ENCODE measurements at regions not wholly inside any gene's neighbourhood (a gene's known extent, or its start where the extent isn't known, plus 50 kb on each side); places are given as distances from the start of the nearest gene placed in this dataset.

GRCh38 chr12:125259178-125259867 is 194.1 kb downstream of the AACS start:
- Histone ChIP-seq H3K36me3 (ENCODE audit: control insufficient read depth, insufficient read depth, low read length) (no peaks in the 10 kb centered on the region), H3K4me3 (ENCODE audit: low read depth, low read length) (no peak overlapping the region), H3K27me3 (ENCODE audit: control insufficient read depth, insufficient read depth, low read length) (no peaks in the 10 kb centered on the region)
- DNase-seq (ENCODE audit: low read depth), result no peak
- TF ChIP-seq, protein P1, sequence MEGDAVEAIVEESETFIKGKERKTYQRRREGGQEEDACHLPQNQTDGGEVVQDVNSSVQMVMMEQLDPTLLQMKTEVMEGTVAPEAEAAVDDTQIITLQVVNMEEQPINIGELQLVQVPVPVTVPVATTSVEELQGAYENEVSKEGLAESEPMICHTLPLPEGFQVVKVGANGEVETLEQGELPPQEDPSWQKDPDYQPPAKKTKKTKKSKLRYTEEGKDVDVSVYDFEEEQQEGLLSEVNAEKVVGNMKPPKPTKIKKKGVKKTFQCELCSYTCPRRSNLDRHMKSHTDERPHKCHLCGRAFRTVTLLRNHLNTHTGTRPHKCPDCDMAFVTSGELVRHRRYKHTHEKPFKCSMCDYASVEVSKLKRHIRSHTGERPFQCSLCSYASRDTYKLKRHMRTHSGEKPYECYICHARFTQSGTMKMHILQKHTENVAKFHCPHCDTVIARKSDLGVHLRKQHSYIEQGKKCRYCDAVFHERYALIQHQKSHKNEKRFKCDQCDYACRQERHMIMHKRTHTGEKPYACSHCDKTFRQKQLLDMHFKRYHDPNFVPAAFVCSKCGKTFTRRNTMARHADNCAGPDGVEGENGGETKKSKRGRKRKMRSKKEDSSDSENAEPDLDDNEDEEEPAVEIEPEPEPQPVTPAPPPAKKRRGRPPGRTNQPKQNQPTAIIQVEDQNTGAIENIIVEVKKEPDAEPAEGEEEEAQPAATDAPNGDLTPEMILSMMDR (IDR thresholded peaks at IDR 0.05; ENCODE audit: insufficient read depth, low read length, poor library complexity, severe bottlenecking), result no peak

DNA sequence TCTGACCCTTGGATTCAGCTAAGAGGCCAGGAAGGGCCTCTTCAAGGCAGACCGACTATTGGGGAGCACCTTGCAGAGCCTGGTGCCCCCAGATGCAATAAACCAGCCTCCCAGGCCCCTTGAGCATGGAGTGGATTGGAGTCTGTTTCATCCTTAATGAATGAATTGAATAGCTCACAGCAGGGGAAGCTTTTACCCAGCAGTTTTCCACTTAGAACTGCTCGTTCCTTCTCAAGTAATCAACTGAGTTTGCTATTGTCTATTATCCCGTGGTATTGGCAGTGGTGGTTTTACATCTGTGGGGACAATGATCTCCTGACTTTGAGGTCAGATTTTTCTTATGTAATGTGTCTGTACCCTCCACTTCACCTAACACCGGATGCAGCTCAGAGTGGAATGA is 197.6 kb downstream of the AACS start:
- Histone ChIP-seq H3K4me3 (ENCODE audit: low read depth, low read length) (no peak overlapping the region), H3K36me3 (ENCODE audit: control insufficient read depth, insufficient read depth, low read length) (no peaks in the 10 kb centered on the region), H3K27me3 (ENCODE audit: control insufficient read depth, insufficient read depth, low read length) (no peaks in the 10 kb centered on the region)
- TF ChIP-seq, protein P1 (IDR thresholded peaks at IDR 0.05; ENCODE audit: insufficient read depth, low read length, poor library complexity, severe bottlenecking), result no peak
- no peak for DNase-seq (ENCODE audit: low read depth)

DNA sequence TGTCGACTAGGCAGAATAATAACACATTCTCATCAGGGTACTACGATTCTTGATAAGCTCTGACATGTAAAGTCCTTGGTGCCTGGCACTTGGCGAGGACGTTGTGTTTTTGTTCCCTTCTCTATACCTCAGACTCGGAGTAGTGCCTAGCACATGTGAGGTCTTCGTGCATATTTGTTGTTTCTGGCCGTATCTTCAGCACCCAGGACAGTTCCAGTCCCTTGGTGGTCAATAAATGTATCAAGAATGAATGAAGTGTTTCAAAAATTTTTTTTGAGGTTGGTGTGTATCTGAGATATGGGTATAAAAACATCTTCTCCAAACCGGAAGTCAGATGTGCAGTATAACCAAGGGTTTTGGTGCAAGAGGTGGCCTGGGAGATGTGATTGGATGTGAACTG is 198.2 kb downstream of the AACS start:
- TF ChIP-seq, protein P1 (IDR thresholded peaks at IDR 0.05; ENCODE audit: insufficient read depth, low read length, poor library complexity, severe bottlenecking), result no peak
- Histone ChIP-seq H3K36me3 (ENCODE audit: control insufficient read depth, insufficient read depth, low read length) (no peaks in the 10 kb centered on the region), H3K4me3 (ENCODE audit: low read depth, low read length) (no peak overlapping the region), H3K27me3 (ENCODE audit: control insufficient read depth, insufficient read depth, low read length) (no peaks in the 10 kb centered on the region)
- no peak for DNase-seq (ENCODE audit: low read depth)

DNA sequence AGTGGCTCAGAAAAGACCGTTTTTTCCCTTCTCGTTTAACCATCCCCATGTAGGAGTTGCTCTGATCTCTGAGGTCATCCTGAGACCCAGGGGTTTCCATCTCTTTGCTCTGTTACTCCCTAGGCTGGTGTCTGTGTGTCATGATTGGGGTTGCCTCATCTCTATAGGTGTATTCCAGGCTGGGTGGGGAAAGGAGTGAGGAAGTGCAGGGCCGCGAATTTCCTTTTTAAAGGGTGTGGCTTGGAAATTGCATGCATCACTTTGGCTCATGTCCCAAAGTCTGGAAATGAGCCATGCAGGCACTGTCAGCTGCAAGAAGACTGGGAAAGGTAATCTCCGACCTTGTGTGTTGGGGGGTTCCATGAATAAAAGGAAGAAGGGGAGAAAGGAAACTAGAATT is 201.9 kb downstream of the AACS start:
- no peaks in the 10 kb centered on the region for H3K27me3 ChIP-seq (ENCODE audit: control insufficient read depth, insufficient read depth, low read length)
- no peaks in the 10 kb centered on the region for H3K36me3 ChIP-seq (ENCODE audit: control insufficient read depth, insufficient read depth, low read length)
- TF ChIP-seq, protein P1 (IDR thresholded peaks at IDR 0.05; ENCODE audit: insufficient read depth, low read length, poor library complexity, severe bottlenecking), result no peak
- H3K4me3 ChIP-seq (ENCODE audit: low read depth, low read length), result no peak overlapping the region
- DNase-seq (ENCODE audit: low read depth), result no peak

- Histone ChIP-seq H3K4me3 (ENCODE audit: low read depth, low read length) (no peak overlapping the region), H3K36me3 (ENCODE audit: control insufficient read depth, insufficient read depth, low read length) (no peaks in the 10 kb centered on the region), H3K27me3 (ENCODE audit: control insufficient read depth, insufficient read depth, low read length) (no peaks in the 10 kb centered on the region)
- TF ChIP-seq, protein P1 (IDR thresholded peaks at IDR 0.05; ENCODE audit: insufficient read depth, low read length, poor library complexity, severe bottlenecking), result no peak
- no peak for DNase-seq (ENCODE audit: low read depth)
These were observed 204.0 kb downstream of the AACS start for GRCh38 chr12:125269276-125269675.

GRCh38 chr12:125271892-125272291 is 206.7 kb downstream of the AACS start:
- DNase-seq (ENCODE audit: low read depth), result no peak
- Histone ChIP-seq H3K4me3 (ENCODE audit: low read depth, low read length) (no peak overlapping the region), H3K27me3 (ENCODE audit: control insufficient read depth, insufficient read depth, low read length) (no peaks in the 10 kb centered on the region), H3K36me3 (ENCODE audit: control insufficient read depth, insufficient read depth, low read length) (no peaks in the 10 kb centered on the region)
- TF ChIP-seq, protein P1 (IDR thresholded peaks at IDR 0.05; ENCODE audit: insufficient read depth, low read length, poor library complexity, severe bottlenecking), result no peak
